Adipocyte (in vitro differentiated cells): ENCODE measurements at regions not wholly inside any gene's neighbourhood (a gene's known extent, or its start where the extent isn't known, plus 50 kb on each side); places are given as distances from the start of the nearest gene placed in this dataset.

Source experiments
- DNase-seq: peaks from one replicate; pipeline ENCODE4 v3.0.0-alpha.2; 2015; ENCODE audit warnings: low read depth
- H3K27me3 ChIP-seq: replicated peaks from 2 replicates; pipeline ENCODE4 v1.7.0; 2013; ENCODE audit warnings: mild to moderate bottlenecking, low read length, moderate library complexity; ENCODE audit not compliant: control insufficient read depth, insufficient read depth
- H3K36me3 ChIP-seq: 2 replicates; pipeline ENCODE4 v1.7.0; 2013; ENCODE audit warnings: low read length, mild to moderate bottlenecking, moderate library complexity; ENCODE audit not compliant: control insufficient read depth, insufficient read depth, severe bottlenecking
- H3K4me1 ChIP-seq: 2 replicates; pipeline ENCODE4 v1.7.0; 2013; ENCODE audit warnings: mild to moderate bottlenecking, low read length, moderate library complexity; ENCODE audit not compliant: control insufficient read depth, insufficient read depth
- H3K4me3 ChIP-seq: 2 replicates; pipeline ENCODE4 v1.7.0; 2013; ENCODE audit warnings: mild to moderate bottlenecking, low read length, moderate library complexity
- H3K9ac ChIP-seq: 2 replicates; pipeline ENCODE4 v1.7.0; 2013; ENCODE audit warnings: mild to moderate bottlenecking, low read length, moderate library complexity
- H3K9me3 ChIP-seq: 2 replicates; pipeline ENCODE4 v1.7.0; 2013; ENCODE audit warnings: mild to moderate bottlenecking, low read length, moderate library complexity; ENCODE audit not compliant: control insufficient read depth

GRCh38 chr18:44520981-44521667 lies 159.6 kb upstream of the SETBP1 start:
- no peak for DNase-seq
- peaks cover 9% of the 10 kb centered on the region for H3K4me1 ChIP-seq
- no peaks in the 10 kb centered on the region for H3K36me3 ChIP-seq
- peaks cover 2% of the 10 kb centered on the region for H3K27me3 ChIP-seq
- H3K4me3 ChIP-seq = no peak overlapping the region
- no peaks in the 10 kb centered on the region for H3K9me3 ChIP-seq
- no peak overlapping the region for H3K9ac ChIP-seq

DNA sequence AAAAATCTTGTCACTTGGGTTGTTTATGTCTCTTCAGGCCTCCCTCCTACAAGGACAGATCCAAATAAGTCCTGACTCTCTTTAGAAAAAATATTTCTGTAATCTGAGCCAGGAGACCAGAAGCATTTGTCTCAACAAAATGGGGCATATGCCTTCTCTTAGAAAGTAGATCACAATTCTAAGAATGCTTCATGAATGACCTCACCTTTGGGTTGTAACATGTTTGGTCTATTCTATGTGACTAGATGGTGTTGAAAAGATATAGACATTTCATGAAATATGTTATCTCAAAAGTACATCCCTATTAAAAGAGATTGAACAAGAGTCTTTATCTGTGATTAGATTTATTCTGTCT lies 159.0 kb upstream of the SETBP1 start:
- peak; percentile 19 for DNase-seq
- H3K36me3 ChIP-seq = no peaks in the 10 kb centered on the region
- peaks cover 9% of the 10 kb centered on the region for H3K4me1 ChIP-seq
- H3K4me3 ChIP-seq = no peak overlapping the region
- H3K9me3 ChIP-seq = no peaks in the 10 kb centered on the region
- H3K9ac ChIP-seq = no peak overlapping the region
- H3K27me3 ChIP-seq = peaks cover 5% of the 10 kb centered on the region

DNA sequence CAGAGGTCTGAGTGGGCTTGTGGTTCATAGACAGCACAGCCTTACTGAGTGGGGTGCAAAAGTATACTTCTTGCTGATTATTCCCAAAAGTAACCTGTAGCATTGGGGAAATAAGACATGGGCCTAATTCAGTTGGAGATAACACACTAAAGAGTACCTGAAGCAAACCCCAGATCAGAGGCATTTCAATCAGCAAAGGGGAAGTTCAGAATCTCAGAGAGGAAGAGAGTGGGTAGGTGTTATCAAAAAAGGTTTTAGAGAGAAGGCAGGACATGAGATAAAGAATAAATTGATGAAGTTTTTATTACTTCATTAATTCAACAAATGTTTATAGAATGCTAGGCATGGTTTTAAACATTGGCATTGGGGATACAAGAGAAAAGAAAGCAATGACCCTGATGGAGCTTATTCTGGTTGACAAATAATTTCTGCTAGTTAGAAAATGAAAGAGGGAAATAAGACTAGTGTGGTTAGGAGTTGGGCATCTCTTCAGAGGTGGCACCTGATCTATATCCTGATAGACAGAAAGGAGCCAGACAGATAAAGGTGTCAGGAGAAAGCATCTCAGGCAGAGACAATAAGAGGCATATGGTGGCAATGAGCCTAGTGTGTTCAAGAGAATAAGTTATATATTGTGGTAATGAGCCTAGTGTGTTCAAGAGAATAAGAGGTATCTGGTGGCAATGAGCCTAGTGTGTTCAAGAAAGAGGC lies 153.8 kb upstream of the SETBP1 start:
- H3K4me1 ChIP-seq = no peaks in the 10 kb centered on the region
- DNase-seq = no peak
- H3K9me3 ChIP-seq = no peaks in the 10 kb centered on the region
- no peak overlapping the region for H3K4me3 ChIP-seq
- H3K27me3 ChIP-seq = peaks cover 5% of the 10 kb centered on the region
- H3K36me3 ChIP-seq = no peaks in the 10 kb centered on the region
- no peak overlapping the region for H3K9ac ChIP-seq

GRCh38 chr18:44533071-44533470 lies 147.6 kb upstream of the SETBP1 start:
- H3K4me3 ChIP-seq = no peak overlapping the region
- no peaks in the 10 kb centered on the region for H3K9me3 ChIP-seq
- H3K36me3 ChIP-seq = no peaks in the 10 kb centered on the region
- H3K9ac ChIP-seq = no peak overlapping the region
- DNase-seq = no peak
- no peaks in the 10 kb centered on the region for H3K27me3 ChIP-seq
- H3K4me1 ChIP-seq = peaks cover 18% of the 10 kb centered on the region

DNA sequence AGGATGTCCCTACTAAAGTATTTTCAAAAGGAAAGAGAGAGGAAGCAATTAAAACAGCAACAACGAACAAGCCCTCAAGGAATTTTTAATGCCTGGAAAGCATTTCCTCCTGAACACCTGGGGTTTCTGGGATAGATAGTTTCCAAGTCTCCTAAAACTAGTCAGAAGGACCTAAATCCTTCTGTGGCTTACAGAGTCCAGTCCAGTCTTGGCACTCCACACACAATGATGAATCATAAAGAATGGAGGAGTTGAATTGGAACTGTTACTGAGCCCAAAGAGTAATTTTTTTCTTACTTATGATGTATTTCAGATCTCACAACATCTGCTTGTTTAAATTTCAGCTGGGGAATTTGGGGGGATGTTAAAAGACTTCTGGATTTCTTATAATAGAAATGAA lies 144.6 kb upstream of the SETBP1 start:
- peaks cover 21% of the 10 kb centered on the region for H3K4me1 ChIP-seq
- no peaks in the 10 kb centered on the region for H3K9me3 ChIP-seq
- H3K4me3 ChIP-seq = no peak overlapping the region
- peak; percentile 83 for DNase-seq
- H3K9ac ChIP-seq = no peak overlapping the region
- no peaks in the 10 kb centered on the region for H3K36me3 ChIP-seq
- H3K27me3 ChIP-seq = no peaks in the 10 kb centered on the region

- H3K27me3 ChIP-seq = no peaks in the 10 kb centered on the region
- H3K36me3 ChIP-seq = no peaks in the 10 kb centered on the region
Observed at GRCh38 chr18:44536619-44537018, 144.1 kb upstream of the SETBP1 start.

DNA sequence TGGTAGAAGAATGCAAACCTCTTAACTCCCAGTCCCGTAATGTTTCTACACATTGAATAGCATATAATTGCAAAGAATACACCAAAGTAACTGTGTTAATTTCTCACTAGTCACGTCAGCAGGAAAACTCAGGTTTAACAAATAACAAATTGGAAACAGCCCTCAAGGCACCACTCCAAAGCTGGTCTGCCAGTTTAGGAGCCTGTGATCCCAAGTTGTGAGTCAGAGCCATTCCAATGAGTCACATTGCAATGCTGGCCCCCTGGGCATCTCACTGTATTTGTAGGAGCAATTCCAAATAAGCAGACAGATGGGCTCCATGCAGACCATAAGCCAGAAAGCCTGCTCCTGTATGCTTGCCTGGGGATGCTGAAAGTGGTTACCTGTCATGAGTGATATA lies 143.2 kb upstream of the SETBP1 start:
- H3K36me3 ChIP-seq = no peaks in the 10 kb centered on the region
- peaks cover 25% of the 10 kb centered on the region for H3K4me1 ChIP-seq
- no peaks in the 10 kb centered on the region for H3K27me3 ChIP-seq
- H3K9ac ChIP-seq = no peak overlapping the region
- H3K4me3 ChIP-seq = no peak overlapping the region
- H3K9me3 ChIP-seq = no peaks in the 10 kb centered on the region
- peak; percentile 96 for DNase-seq

More at GRCh38 chr18:44536619-44537018, 144.1 kb upstream of the SETBP1 start:
- Histone ChIP-seq H3K4me3 (no peak overlapping the region), H3K4me1 (peaks cover 25% of the 10 kb centered on the region), H3K9me3 (no peaks in the 10 kb centered on the region), H3K9ac (no peak overlapping the region)
- no peak for DNase-seq

- Histone ChIP-seq H3K9me3 (no peaks in the 10 kb centered on the region), H3K4me3 (no peak overlapping the region), H3K9ac (no peak overlapping the region)
Observed at GRCh38 chr18:44539926-44540325, 140.8 kb upstream of the SETBP1 start.

DNA sequence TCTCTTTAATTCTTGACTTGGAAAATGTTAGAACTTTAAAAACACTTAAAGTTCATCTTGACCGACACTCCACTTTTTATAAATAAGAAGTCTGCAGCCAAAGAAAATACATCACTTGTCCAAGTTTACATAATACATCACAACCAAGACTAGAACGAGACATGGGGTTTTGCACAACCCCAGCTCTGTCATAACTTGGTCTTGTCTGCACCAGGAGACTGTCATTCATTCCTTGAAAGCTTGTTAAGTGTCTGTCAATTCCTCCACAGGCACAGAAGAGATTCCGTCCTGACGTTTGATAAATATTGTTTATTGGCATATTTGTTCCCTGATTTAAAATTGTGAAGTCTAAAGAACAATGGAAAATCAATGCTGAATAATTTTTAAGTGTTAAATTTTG lies 139.5 kb upstream of the SETBP1 start:
- H3K9ac ChIP-seq = no peak overlapping the region
- no peaks in the 10 kb centered on the region for H3K27me3 ChIP-seq
- peaks cover 20% of the 10 kb centered on the region for H3K4me1 ChIP-seq
- H3K9me3 ChIP-seq = no peaks in the 10 kb centered on the region
- peak; percentile 20 for DNase-seq
- no peaks in the 10 kb centered on the region for H3K36me3 ChIP-seq
- H3K4me3 ChIP-seq = no peak overlapping the region

More at GRCh38 chr18:44539926-44540325, 140.8 kb upstream of the SETBP1 start:
- Histone ChIP-seq H3K4me1 (peaks cover 25% of the 10 kb centered on the region), H3K27me3 (no peaks in the 10 kb centered on the region), H3K36me3 (no peaks in the 10 kb centered on the region)
- DNase-seq = no peak

GRCh38 chr18:44541781-44542180 lies 138.9 kb upstream of the SETBP1 start:
- DNase-seq = no peak
- peaks cover 14% of the 10 kb centered on the region for H3K4me1 ChIP-seq
- no peak overlapping the region for H3K9ac ChIP-seq
- H3K4me3 ChIP-seq = no peak overlapping the region
- no peaks in the 10 kb centered on the region for H3K36me3 ChIP-seq
- no peaks in the 10 kb centered on the region for H3K9me3 ChIP-seq
- H3K27me3 ChIP-seq = no peaks in the 10 kb centered on the region

DNA sequence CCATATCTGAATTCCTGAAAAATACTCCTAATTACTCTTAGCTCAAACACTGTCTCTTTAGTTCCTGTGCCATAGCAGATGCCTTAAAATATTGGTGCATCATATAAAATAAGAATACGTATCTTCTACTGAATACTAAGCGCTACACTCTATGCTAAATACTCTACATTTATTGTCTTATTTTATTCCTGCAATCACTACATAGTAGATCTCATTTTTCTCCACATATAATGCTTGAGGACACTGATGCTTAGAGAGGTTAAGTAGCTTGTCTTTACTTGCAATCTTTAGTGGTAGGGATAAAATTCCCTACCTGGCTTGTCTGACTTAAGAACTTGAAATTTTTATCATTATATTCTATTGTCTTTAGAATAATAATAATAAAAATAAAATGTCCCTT lies 137.3 kb upstream of the SETBP1 start:
- no peaks in the 10 kb centered on the region for H3K36me3 ChIP-seq
- peaks cover 13% of the 10 kb centered on the region for H3K4me1 ChIP-seq
- no peaks in the 10 kb centered on the region for H3K9me3 ChIP-seq
- no peak overlapping the region for H3K4me3 ChIP-seq
- DNase-seq = no peak
- H3K9ac ChIP-seq = no peak overlapping the region
- no peaks in the 10 kb centered on the region for H3K27me3 ChIP-seq
